Gastrocnemius medialis (tissue), 4 donors: ENCODE measurements at regions not wholly inside any gene's neighbourhood (a gene's known extent, or its start where the extent isn't known, plus 50 kb on each side); places are given as distances from the start of the nearest gene placed in this dataset.

Source experiments
- CTCF ChIP-seq, 5 experiments: fragments of 450-650 bp in 3 of 5; fragments of 200-600 bp in 2 of 5; sonication (generic) in 2 of 5; IDR thresholded peaks in 4 of 5; conservative IDR thresholded peaks in 1 of 5; 1 replicate in 4 of 5; 2 replicates in 1 of 5; pipeline ENCODE4 v1.5.1; 2016 to 2019; ENCODE audit warnings: antibody characterized with exemption in 5 of 5, mild to moderate bottlenecking in 3 of 5, moderate library complexity in 3 of 5
- POLR2A ChIP-seq, 2 donors: fragments of 450-650 bp; IDR thresholded peaks; one replicate each; pipeline ENCODE4 v1.6.1; 2017; ENCODE audit warnings: antibody characterized with exemption in 2 of 2, mild to moderate bottlenecking in 2 of 2, moderate library complexity in 2 of 2

GRCh38 chr18:5015213-5015612 lies 181.8 kb downstream of the AKAIN1 start:
- TF ChIP-seq CTCF (IDR thresholded peaks at IDR 0.05 in 4 of 5, conservative IDR thresholded peaks at IDR 0.05 in 1 of 5) (no peak), POLR2A (IDR thresholded peaks at IDR 0.05) (no peak)
